ENCODE measurements at regions not wholly inside any gene's neighbourhood (a gene's known extent, or its start where the extent isn't known, plus 50 kb on each side); places are given as distances from the start of the nearest gene placed in this dataset.

GRCh38 chr10:35889971-35890675 lies 248.0 kb upstream of the FZD8 start:
- Histone ChIP-seq H3K27ac (peak overlapping the region; percentile 2 to 73 (median 43)), H3K4me1 (peaks cover 0 to 5% (median 0%) of the 10 kb centered on the region in 4 donors), H3K9me3 (no peaks in the 10 kb centered on the region), H3K4me3 (no peak overlapping the region), H3K27me3 (no peaks in the 10 kb centered on the region), H3K36me3 (no peaks in the 10 kb centered on the region)
- TF ChIP-seq CTCF (IDR thresholded peaks at IDR 0.05) (no peak), EP300 (IDR thresholded peaks at IDR 0.05) (no peak), POLR2A (IDR thresholded peaks at IDR 0.05) (no peak)
- DNase-seq (ENCODE audit: low spot score in 2 of 2) = no peak
- 47 to 51% methylated on average over 14 of the region's 14 CpGs for WGBS, 2 donors

- H3K9me3 ChIP-seq = no peaks in the 10 kb centered on the region
- 69 to 71% methylated on average over 2 of the region's 2 CpGs for WGBS, 2 donors
Observed at GRCh38 chr10:35889226-35889625, 247.1 kb upstream of the FZD8 start.

GRCh38 chr10:35888400-35888799 lies 246.3 kb upstream of the FZD8 start:
- Histone ChIP-seq H3K4me1 (peaks cover 0 to 5% (median 0%) of the 10 kb centered on the region in 4 donors), H3K4me3 (no peak overlapping the region), H3K9me3 (no peaks in the 10 kb centered on the region), H3K27ac (no peak overlapping the region), H3K27me3 (no peaks in the 10 kb centered on the region), H3K36me3 (no peaks in the 10 kb centered on the region)
- WGBS, 2 donors = 93 to 99% methylated on average over 5 of the region's 5 CpGs
- TF ChIP-seq EP300 (IDR thresholded peaks at IDR 0.05) (no peak), CTCF (IDR thresholded peaks at IDR 0.05) (no peak), POLR2A (IDR thresholded peaks at IDR 0.05) (no peak)
- no peak for DNase-seq (ENCODE audit: low spot score in 2 of 2)

More at GRCh38 chr10:35889226-35889625, 247.1 kb upstream of the FZD8 start:
- Histone ChIP-seq H3K4me1 (peaks cover 0 to 5% (median 0%) of the 10 kb centered on the region in 4 donors), H3K4me3 (no peak overlapping the region), H3K27me3 (no peaks in the 10 kb centered on the region), H3K27ac (peak overlapping the region in 2 of 4 donors; percentile 70 to 73), H3K36me3 (no peaks in the 10 kb centered on the region)
- DNase-seq (ENCODE audit: low spot score in 2 of 2) = no peak
- TF ChIP-seq POLR2A (IDR thresholded peaks at IDR 0.05) (no peak), CTCF (IDR thresholded peaks at IDR 0.05) (no peak), EP300 (IDR thresholded peaks at IDR 0.05) (no peak)

- peaks cover 0 to 5% (median 0%) of the 10 kb centered on the region in 4 donors for H3K4me1 ChIP-seq
- H3K4me3 ChIP-seq = no peak overlapping the region
- no peak for DNase-seq (ENCODE audit: low spot score in 2 of 2)
- TF ChIP-seq POLR2A (IDR thresholded peaks at IDR 0.05) = no peak
- H3K27ac ChIP-seq = no peak overlapping the region
- WGBS, 2 donors = 89 to 90% methylated on average over 6 of the region's 6 CpGs
- H3K36me3 ChIP-seq = no peaks in the 10 kb centered on the region
- H3K9me3 ChIP-seq = no peaks in the 10 kb centered on the region
- no peaks in the 10 kb centered on the region for H3K27me3 ChIP-seq
Observed at GRCh38 chr10:35887685-35888084, 245.6 kb upstream of the FZD8 start.

GRCh38 chr10:35885076-35885475 lies 243.0 kb upstream of the FZD8 start:
- peaks cover 0 to 4% (median 0%) of the 10 kb centered on the region in 4 donors for H3K4me1 ChIP-seq
- H3K9me3 ChIP-seq = no peaks in the 10 kb centered on the region
- 91 to 92% methylated on average over 5 of the region's 5 CpGs for WGBS, 2 donors
- H3K27me3 ChIP-seq = no peaks in the 10 kb centered on the region
- H3K27ac ChIP-seq = no peak overlapping the region
- no peak overlapping the region for H3K4me3 ChIP-seq
- no peaks in the 10 kb centered on the region for H3K36me3 ChIP-seq
- no peak for DNase-seq (ENCODE audit: low spot score in 2 of 2)
- TF ChIP-seq CTCF (IDR thresholded peaks at IDR 0.05) (no peak), EP300 (IDR thresholded peaks at IDR 0.05) (no peak), POLR2A (IDR thresholded peaks at IDR 0.05) (no peak)
